ENCODE measurements at regions not wholly inside any gene's neighbourhood (a gene's known extent, or its start where the extent isn't known, plus 50 kb on each side); places are given as distances from the start of the nearest gene placed in this dataset.

GRCh38 chrX:71000139-71000538 lies 68.0 kb downstream of the SNX12 start:
- DNase-seq (ENCODE audit: low read depth) = no peak

GRCh38 chrX:70998411-70999027 lies 67.6 kb upstream of the SLC7A3 start:
- peak; percentile 40 for DNase-seq (ENCODE audit: low read depth)

- no peak for DNase-seq (ENCODE audit: low read depth)
These were observed 64.4 kb upstream of the SLC7A3 start for GRCh38 chrX:70995338-70995737.

GRCh38 chrX:70988425-70988824 lies 57.5 kb upstream of the SLC7A3 start:
- DNase-seq (ENCODE audit: low read depth) = no peak

Data from RPMI7951 (cell line).